ENCODE measurements at regions not wholly inside any gene's neighbourhood (a gene's known extent, or its start where the extent isn't known, plus 50 kb on each side); places are given as distances from the start of the nearest gene placed in this dataset.
A peak's percentile ranks its signal among the peaks of the same experiment; 100 is the strongest.

DNA sequence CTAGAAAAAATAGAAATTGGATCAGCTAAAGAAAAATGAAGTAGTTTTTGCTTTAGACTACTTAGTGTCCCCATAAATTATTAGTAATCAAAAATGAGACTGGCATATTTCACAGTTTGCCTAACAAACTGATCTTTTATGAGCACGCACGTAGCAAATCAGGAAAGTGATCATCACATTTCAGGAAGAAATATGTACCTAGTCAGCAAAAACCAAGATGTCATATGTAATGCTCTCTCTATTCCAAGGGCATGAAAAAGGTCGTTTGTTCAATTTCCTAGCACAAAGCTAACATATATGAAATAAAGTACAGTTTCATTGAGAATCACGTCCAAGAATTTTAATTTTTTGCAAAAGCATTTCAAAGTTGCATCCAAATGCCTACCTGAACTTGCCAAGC lies 600.4 kb upstream of the CHAC2 start:
- no peak for FAIRE-seq

GRCh38 chr2:53150146-53150545 lies 617.5 kb upstream of the CHAC2 start:
- H3K4me2 ChIP-seq: no peak overlapping the region
- ChIA-PET POLR2A (no interaction called here), CTCF (no interaction called here)
- no peaks in the 10 kb centered on the region for H3K4me1 ChIP-seq
- ATAC-seq: no peak
- no peaks in the 10 kb centered on the region for H3K9me3 ChIP-seq
- no peak for FAIRE-seq
- TF ChIP-seq ZFP36 (IDR thresholded peaks at IDR 0.05; ENCODE audit: borderline replicate concordance, partially characterized antibody) (no peak), FOSB (CRISPR knock-in tag; IDR thresholded peaks at IDR 0.05) (no peak), EHMT2 (IDR thresholded peaks at IDR 0.05; ENCODE audit: low read depth) (no peak), RCOR1 (IDR thresholded peaks at IDR 0.05; ENCODE audit: low read depth, low read length) (no peak), SMC3 (IDR thresholded peaks at IDR 0.05) (no peak)
- no peak for DNase-seq (ENCODE audit: low read depth in 1 of 2, low spot score in 1 of 2)
- no peak overlapping the region for H3K4me3 ChIP-seq
- no peak overlapping the region for H3K27ac ChIP-seq

More for the DNA sequence above, 600.4 kb upstream of the CHAC2 start:
- Histone ChIP-seq H3K4me2 (no peak overlapping the region), H3K9me3 (no peaks in the 10 kb centered on the region), H3K27ac (no peak overlapping the region), H3K4me1 (no peaks in the 10 kb centered on the region), H3K4me3 (no peak overlapping the region)
- CTCF ChIA-PET: no interaction called here
- 50% methylated on average over 4 of the region's 4 CpGs for WGBS (ENCODE audit: missing lambda C conversion rate)
- no peak for ATAC-seq
- POLR2A ChIA-PET: no interaction called here
- TF ChIP-seq MAFK (IDR thresholded peaks at IDR 0.05; ENCODE audit: partially characterized antibody) (peak; percentile 92), HOXB5 (CRISPR knock-in tag; IDR thresholded peaks at IDR 0.05) (no peak), EP300 (IDR thresholded peaks at IDR 0.05) (no peak), HOXA7 (CRISPR knock-in tag; IDR thresholded peaks at IDR 0.05) (no peak), POLR2A (IDR thresholded peaks at IDR 0.05; ENCODE audit: low read length) (no peak), EHF (CRISPR knock-in tag; IDR thresholded peaks at IDR 0.05) (no peak), HEYL (CRISPR knock-in tag; IDR thresholded peaks at IDR 0.05) (no peak)
- TF ChIP-seq, protein P1, sequence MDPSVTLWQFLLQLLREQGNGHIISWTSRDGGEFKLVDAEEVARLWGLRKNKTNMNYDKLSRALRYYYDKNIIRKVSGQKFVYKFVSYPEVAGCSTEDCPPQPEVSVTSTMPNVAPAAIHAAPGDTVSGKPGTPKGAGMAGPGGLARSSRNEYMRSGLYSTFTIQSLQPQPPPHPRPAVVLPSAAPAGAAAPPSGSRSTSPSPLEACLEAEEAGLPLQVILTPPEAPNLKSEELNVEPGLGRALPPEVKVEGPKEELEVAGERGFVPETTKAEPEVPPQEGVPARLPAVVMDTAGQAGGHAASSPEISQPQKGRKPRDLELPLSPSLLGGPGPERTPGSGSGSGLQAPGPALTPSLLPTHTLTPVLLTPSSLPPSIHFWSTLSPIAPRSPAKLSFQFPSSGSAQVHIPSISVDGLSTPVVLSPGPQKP (IDR thresholded peaks at IDR 0.05; ENCODE audit: low read depth, low read length): no peak
- DNase-seq (ENCODE audit: low read depth in 1 of 2, low spot score in 1 of 2): no peak

- TF ChIP-seq MAFK (IDR thresholded peaks at IDR 0.05; ENCODE audit: partially characterized antibody): no peak
- TF ChIP-seq, protein P2, sequence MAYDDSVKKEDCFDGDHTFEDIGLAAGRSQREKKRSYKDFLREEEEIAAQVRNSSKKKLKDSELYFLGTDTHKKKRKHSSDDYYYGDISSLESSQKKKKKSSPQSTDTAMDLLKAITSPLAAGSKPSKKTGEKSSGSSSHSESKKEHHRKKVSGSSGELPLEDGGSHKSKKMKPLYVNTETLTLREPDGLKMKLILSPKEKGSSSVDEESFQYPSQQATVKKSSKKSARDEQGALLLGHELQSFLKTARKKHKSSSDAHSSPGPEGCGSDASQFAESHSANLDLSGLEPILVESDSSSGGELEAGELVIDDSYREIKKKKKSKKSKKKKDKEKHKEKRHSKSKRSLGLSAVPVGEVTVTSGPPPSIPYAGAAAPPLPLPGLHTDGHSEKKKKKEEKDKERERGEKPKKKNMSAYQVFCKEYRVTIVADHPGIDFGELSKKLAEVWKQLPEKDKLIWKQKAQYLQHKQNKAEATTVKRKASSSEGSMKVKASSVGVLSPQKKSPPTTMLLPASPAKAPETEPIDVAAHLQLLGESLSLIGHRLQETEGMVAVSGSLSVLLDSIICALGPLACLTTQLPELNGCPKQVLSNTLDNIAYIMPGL (CRISPR knock-in tag; IDR thresholded peaks at IDR 0.05; ENCODE audit: borderline replicate concordance): no peak
- TF ChIP-seq JUN (IDR thresholded peaks at IDR 0.05): no peak
- TF ChIP-seq HOXB13 (CRISPR knock-in tag; IDR thresholded peaks at IDR 0.05; ENCODE audit: low read depth): no peak
- TF ChIP-seq HEYL (CRISPR knock-in tag; IDR thresholded peaks at IDR 0.05): no peak
- DNase-seq (ENCODE audit: low read depth in 1 of 2, low spot score in 1 of 2): no peak
Measured at GRCh38 chr2:53148221-53148620, 619.4 kb upstream of the CHAC2 start.

DNA sequence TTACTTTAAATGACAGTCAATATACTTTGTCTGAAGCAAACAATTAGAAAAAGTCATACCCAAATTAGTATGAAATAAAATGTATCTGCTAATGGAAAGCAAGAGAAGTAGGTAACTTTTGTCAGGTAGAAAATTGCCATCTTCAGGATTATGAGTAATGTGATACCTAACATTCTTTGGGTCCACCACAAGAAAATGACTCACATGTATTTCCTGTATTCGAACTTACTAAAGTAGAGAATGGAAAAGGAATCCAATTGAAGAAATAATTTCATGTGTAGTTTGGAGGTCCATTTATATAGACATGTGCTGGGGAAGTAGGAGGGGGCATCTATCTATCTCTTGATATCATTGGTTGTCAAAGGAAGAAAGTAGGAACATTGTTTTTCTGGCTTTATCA lies 636.2 kb upstream of the CHAC2 start:
- peaks cover 5% of the 10 kb centered on the region; the same call in 1 of the 3 replicates for H3K4me1 ChIP-seq
- no peaks in the 10 kb centered on the region for H3K9me3 ChIP-seq
- CTCF ChIA-PET: no interaction called here
- POLR2A ChIA-PET: no interaction called here
- no peak overlapping the region for H3K4me2 ChIP-seq
- 0% methylated on average over 1 of the region's 1 CpG for whole genome bisulfite sequencing (ENCODE audit: missing lambda C conversion rate)
- H3K27ac ChIP-seq: no peak overlapping the region
- FAIRE-seq (no peak), DNase-seq (ENCODE audit: low read depth in 1 of 2, low spot score in 1 of 2) (peak in 1 of 2 experiments; percentile 2), ATAC-seq (no peak)
- H3K4me3 ChIP-seq: no peak overlapping the region
- TF ChIP-seq BHLHE40 (IDR thresholded peaks at IDR 0.05; ENCODE audit: low read depth, low read length) (no peak), FOSB (CRISPR knock-in tag; IDR thresholded peaks at IDR 0.05) (no peak), ZNF302 (CRISPR knock-in tag; IDR thresholded peaks at IDR 0.05) (no peak), HOXA7 (CRISPR knock-in tag; IDR thresholded peaks at IDR 0.05) (no peak), MAZ (IDR thresholded peaks at IDR 0.05; ENCODE audit: borderline replicate concordance, low read depth, low read length) (no peak), FOXS1 (CRISPR knock-in tag; IDR thresholded peaks at IDR 0.05) (no peak), USF2 (IDR thresholded peaks at IDR 0.05) (no peak), POLR2A (IDR thresholded peaks at IDR 0.05; ENCODE audit: low read length) (no peak), EHF (CRISPR knock-in tag; IDR thresholded peaks at IDR 0.05) (no peak), JUN (IDR thresholded peaks at IDR 0.05) (no peak), SREBF2 (IDR thresholded peaks at IDR 0.05) (no peak)
- TF ChIP-seq, protein P3, sequence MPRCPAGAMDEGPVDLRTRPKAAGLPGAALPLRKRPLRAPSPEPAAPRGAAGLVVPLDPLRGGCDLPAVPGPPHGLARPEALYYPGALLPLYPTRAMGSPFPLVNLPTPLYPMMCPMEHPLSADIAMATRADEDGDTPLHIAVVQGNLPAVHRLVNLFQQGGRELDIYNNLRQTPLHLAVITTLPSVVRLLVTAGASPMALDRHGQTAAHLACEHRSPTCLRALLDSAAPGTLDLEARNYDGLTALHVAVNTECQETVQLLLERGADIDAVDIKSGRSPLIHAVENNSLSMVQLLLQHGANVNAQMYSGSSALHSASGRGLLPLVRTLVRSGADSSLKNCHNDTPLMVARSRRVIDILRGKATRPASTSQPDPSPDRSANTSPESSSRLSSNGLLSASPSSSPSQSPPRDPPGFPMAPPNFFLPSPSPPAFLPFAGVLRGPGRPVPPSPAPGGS (IDR thresholded peaks at IDR 0.05): no peak
- TF ChIP-seq, protein P4, sequence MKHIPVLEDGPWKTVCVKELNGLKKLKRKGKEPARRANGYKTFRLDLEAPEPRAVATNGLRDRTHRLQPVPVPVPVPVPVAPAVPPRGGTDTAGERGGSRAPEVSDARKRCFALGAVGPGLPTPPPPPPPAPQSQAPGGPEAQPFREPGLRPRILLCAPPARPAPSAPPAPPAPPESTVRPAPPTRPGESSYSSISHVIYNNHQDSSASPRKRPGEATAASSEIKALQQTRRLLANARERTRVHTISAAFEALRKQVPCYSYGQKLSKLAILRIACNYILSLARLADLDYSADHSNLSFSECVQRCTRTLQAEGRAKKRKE (CRISPR knock-in tag; IDR thresholded peaks at IDR 0.05; ENCODE audit: low read depth): no peak

More at GRCh38 chr2:53148221-53148620, 619.4 kb upstream of the CHAC2 start:
- H3K4me3 ChIP-seq: no peak overlapping the region
- H3K9me3 ChIP-seq: no peaks in the 10 kb centered on the region
- WGBS (ENCODE audit: missing lambda C conversion rate): 18% methylated on average over 3 of the region's 3 CpGs
- FAIRE-seq (no peak), ATAC-seq (no peak)
- no peaks in the 10 kb centered on the region for H3K4me1 ChIP-seq
- CTCF ChIA-PET: no interaction called here
- H3K27ac ChIP-seq: no peak overlapping the region
- no peak overlapping the region for H3K4me2 ChIP-seq
- POLR2A ChIA-PET: no interaction called here

Data from A549 (cell line).